ENCODE measurements at regions not wholly inside any gene's neighbourhood (a gene's known extent, or its start where the extent isn't known, plus 50 kb on each side); places are given as distances from the start of the nearest gene placed in this dataset.
"Not testable (repeated sequence)": the region's sequence is repeated elsewhere in the genome, so short reads cannot be mapped to it uniquely, and the experiment has no call there.

DNA sequence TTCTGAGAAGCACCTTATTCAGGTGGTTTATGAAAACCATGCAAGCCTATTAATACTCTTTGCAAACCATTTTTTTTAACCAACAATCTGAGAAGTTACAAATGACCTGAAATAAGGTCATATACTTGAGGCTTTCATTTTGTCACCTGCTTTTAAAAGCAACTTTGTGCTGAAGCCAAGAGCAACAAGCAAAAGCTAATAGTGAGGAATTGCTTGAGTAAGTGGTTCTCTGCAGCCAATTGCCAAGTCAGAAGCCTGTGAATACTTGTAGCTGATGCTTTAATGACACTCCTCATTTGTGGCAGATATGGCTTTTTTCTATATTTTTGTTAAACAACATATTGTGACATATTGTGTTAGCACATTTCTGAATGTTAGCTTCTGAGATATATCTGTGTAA is 126.7 kb upstream of the ZNF608 start:
- no peak for DNase-seq

- no peak for DNase-seq
These were observed 127.3 kb upstream of the ZNF608 start for GRCh38 chr5:124873713-124874112.

DNA sequence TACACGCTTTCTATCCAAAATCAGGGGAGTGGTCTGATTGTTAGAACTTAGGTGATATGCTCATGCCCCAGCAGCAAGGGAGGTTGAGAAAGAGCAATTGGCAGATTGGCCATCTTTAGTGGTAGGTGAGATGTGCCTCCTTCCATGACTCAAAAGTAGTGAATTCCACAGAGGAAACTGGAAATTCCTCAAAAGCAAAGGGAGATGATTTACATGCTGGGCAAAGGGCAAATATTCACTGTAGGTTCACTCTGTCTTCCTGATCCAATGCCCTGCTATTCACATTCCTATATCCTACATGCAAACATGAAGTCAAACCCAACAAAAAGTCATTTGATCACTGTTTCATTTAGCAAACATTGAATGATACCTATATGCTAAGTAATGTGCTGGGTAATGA is 130.1 kb upstream of the ZNF608 start:
- no peak for DNase-seq

DNA sequence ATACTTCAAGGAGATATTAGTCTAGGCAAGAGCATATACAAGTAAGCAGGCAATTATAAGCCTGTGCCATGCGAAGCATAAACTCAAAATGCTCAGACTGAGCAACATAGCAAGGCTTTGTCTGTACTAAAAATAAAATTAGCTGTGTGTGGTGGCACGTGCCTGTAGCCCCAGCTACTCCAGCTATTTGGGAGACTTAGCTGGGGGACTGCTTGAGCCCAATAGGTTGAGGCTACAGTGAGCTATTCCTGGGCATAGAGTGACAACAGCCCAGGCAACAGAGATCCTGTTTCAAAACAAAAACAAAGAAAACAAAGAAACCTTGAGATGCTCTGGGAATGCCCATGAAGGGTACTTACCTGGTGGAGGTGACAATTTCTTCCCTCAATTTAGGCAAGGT is 130.5 kb upstream of the ZNF608 start:
- DNase-seq: no peak

DNA sequence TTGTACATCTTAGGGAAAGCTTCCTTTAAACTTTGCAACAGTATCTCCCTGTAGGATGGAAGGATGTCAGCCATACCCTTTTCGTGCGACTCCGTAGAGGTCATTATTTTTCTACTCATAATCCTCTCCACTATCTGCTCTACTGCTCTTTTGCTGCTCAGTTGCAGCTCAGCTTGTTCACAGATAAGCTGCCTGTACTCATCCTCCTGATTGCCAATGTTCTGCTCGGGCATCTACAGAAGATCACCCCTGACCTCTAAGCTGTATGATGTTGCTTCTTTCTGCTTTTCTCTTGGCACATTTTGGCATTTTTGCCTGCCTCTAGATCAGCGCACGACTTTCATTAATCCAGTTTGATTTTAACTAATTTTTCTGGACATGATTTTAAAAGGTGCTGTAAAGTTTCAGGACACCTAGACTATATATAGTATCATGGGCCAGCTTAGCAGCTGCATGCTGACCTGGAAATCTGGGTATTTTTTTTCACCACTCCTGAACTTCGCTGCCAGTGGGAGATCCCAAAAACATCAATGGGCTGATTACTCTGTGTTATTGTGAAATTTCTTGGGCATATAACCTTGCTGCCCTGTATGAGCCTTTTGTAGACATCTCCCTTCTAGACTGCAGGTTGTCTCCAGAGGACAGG is 131.2 kb upstream of the ZNF608 start:
- DNase-seq: no peak

- DNase-seq: no peak
These were observed 132.3 kb upstream of the ZNF608 start for GRCh38 chr5:124878583-124879342.

GRCh38 chr5:124880903-124881697 is 134.7 kb upstream of the ZNF608 start:
- DNase-seq: no peak

- DNase-seq: no peak
These were observed 137.2 kb upstream of the ZNF608 start for GRCh38 chr5:124883681-124884080.

GRCh38 chr5:124884114-124884513 is 137.7 kb upstream of the ZNF608 start:
- DNase-seq: no peak

- DNase-seq: no peak
These were observed 139.1 kb upstream of the ZNF608 start for GRCh38 chr5:124885490-124885889.

- DNase-seq: no peak
These were observed 140.8 kb upstream of the ZNF608 start for GRCh38 chr5:124887223-124887622.

DNA sequence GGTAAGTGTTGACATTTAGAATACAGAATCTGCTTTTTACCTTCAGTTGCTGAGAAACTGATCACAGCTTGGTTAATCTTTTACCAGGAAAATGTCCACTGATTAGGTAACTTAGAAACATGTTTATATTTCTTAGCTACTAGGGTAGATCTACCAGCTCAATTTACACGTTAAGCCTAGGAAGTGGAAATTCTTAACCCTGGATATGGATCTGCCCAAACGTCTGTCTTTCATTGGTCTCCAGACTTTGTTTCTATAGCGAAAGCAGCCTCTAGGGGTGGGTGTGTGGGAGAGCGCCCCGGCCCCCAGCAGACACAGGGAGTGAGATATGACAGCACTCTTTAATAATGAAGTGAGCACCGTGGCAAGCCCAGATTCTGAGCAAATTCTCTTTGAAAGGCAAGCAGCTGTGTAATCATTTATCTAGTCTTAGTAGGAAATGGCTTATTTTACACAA is 141.6 kb upstream of the ZNF608 start:
- DNase-seq: no peak

DNA sequence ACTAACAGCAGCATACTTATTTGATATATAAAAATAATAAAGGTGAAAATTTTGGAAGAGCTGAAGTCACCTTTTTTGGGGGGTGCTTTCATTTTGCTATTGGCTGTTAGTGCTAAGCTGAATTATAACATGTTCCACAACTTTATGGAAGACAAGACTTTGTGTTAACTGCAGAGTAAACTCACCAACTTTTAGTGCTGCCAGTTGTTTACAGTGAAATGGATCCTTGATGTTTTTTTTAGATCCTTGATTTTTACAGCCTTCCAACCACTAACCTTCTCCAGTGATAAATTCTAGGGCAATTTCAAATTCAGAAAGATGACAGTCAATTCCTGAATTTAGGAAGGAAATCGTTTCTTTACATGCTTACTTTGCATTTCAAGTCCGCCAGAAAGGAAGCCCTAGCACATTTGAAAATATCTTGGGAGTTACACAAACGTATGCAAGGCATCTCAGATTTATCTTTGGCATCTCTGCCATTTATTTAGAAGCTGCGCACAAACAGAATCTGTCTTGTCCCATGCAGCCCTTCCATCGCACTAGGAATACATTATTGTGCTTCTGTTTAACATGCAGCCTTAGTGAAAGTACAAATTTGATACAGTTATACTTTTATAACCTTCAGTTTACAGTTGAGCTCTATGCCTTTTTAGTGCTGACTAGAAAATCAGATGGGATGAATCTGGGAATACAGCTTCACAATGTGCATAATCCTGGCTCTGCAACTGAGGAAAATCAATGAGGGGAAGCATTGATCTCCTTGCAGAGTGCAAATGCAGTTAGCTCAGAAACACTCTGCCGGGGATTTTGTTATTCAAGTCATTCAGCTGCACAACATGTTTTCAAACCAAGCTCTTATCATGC is 142.4 kb upstream of the ZNF608 start:
- DNase-seq: no peak

- DNase-seq: no peak
These were observed 143.0 kb upstream of the ZNF608 start for GRCh38 chr5:124889486-124889825.

GRCh38 chr5:124889850-124890249 is 143.4 kb upstream of the ZNF608 start:
- DNase-seq: no peak

DNA sequence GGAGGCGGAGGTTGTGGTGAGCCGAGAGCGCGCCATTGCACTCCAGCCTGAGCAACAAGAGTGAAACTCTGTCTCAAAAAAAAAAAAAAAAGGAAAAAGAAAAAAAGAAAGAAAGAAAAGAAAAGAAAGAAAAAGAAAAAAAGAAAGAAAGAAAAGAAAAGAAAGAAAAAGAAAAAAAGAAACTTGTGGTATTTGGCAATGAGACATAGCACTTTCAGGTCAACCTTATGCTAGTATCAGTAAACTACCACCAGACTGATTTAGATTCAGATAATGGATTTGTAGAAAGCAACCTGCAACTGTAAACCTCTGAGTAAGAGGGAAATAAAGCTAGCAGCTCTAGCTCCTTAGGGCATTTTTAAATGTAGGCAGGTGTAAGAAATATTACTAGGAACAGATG is 144.0 kb upstream of the ZNF608 start:
- not testable (repeated sequence) for DNase-seq

- no peak for DNase-seq
These were observed 144.7 kb upstream of the ZNF608 start for GRCh38 chr5:124891179-124891578.

GRCh38 chr5:124892185-124892848 is 145.9 kb upstream of the ZNF608 start:
- no peak for DNase-seq

DNA sequence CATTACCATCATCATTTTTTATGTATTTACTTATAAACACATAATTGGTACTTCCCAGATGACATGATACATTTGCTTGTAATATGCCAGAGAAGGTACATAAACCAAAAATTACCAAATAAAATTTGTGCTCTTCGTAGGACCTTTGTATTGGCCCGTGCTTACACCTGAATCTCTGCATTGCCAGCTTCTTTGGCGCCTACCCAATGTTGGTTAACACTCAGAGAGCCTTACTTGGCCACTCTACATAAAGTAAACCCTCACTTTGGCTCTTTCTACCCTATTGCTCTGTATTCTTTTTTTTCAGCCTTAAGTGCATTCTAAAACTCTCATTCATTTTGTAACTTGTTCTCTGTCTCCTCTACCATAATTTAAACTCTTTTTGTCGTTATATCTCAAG is 148.1 kb upstream of the ZNF608 start:
- no peak for DNase-seq

DNA sequence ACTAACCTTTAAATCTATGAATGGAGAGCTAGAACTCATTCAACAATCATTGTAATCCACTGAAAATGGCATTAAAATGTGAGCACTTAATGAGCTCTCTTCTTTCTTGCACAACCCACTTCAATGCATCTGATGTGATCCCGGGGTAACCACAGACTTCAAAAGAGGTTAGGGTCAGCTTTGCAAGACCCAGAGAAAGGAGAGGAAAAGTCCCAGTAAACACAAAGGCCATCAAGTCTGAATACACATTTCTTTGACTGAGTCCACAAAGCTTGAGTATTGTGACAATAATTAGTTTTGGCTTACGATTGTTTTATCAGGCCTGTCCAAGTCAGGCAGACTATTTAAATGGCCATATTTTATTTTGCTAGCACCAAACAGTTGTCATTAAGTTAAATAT is 148.8 kb upstream of the ZNF608 start:
- DNase-seq: no peak

GRCh38 chr5:124901081-124901480 is 154.6 kb upstream of the ZNF608 start:
- DNase-seq: no peak

GRCh38 chr5:124902097-124902821 is 155.8 kb upstream of the ZNF608 start:
- no peak for DNase-seq
